ENCODE measurements at regions not wholly inside any gene's neighbourhood (a gene's known extent, or its start where the extent isn't known, plus 50 kb on each side); places are given as distances from the start of the nearest gene placed in this dataset.

GRCh38 chr2:4992226-4992625, 700.0 kb upstream of the SOX11 start:
- TF ChIP-seq CTCF (IDR thresholded peaks at IDR 0.05): no peak
- no peak for TF ChIP-seq POLR2A (IDR thresholded peaks at IDR 0.05)
